Omental fat pad (tissue), 3 donors: ENCODE measurements at regions not wholly inside any gene's neighbourhood (a gene's known extent, or its start where the extent isn't known, plus 50 kb on each side); places are given as distances from the start of the nearest gene placed in this dataset.
"Not testable (repeated sequence)": the region's sequence is repeated elsewhere in the genome, so short reads cannot be mapped to it uniquely, and the experiment has no call there.

Experiments used
- ATAC-seq: fragments of 150-250 bp; one replicate; pipeline ENCODE4 v1.9.1; 2016; ENCODE audit warnings: mild to moderate bottlenecking, moderate library complexity; ENCODE audit not compliant: low FRiP score
- DNase-seq: peaks from one replicate; pipeline ENCODE4 v3.0.0-alpha.2; 2019; ENCODE audit warnings: low spot score
- CTCF ChIP-seq, 3 donors: fragments of 450-650 bp; IDR thresholded peaks; one replicate each; pipeline ENCODE4 v1.5.1; 2016 to 2017; ENCODE audit warnings: antibody characterized with exemption in 3 of 3, mild to moderate bottlenecking in 3 of 3, moderate library complexity in 2 of 3

DNA sequence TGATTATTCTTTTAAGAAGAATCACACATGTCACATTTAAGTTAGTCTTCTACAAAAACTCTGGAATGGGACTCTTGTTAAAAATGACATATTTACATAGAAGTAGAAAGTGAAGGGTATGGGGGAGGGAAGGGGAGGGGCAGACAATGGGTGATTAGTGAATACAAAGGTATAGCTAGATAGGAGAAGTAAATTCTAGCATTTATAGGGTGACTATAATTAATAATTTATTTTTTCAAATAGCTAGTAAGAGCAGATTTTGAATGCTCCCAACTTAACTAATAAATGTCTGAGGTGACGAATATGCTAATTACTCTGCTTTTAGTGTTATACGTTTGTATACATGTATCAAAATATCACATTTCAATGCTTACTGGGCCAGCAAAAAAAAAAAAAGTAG lies 59.4 kb downstream of the BLTP3B start:
- no peak for TF ChIP-seq CTCF (IDR thresholded peaks at IDR 0.05)
- ATAC-seq: no peak
- no peak for DNase-seq

DNA sequence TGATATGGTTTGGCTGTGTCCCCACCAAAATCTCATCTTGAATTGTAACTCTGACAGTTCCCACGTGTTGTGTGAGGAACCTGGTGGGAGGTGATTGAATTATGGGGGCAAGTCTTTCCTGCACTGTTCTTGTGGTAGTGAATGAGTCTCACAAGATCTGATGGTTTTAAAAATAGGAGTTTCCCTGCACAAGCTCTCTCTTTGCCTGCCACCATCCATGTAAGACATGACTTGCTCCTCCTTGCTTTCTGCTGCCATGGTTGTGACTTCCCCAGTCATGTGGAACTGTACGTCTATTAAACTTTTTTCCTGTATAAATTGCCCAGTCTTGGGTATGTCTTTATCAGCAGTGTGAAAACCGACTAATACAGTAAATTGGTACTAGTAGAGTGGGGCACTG lies 63.9 kb downstream of the BLTP3B start:
- not testable (repeated sequence) for ATAC-seq, DNase-seq

- no peak for TF ChIP-seq CTCF (IDR thresholded peaks at IDR 0.05)
- DNase-seq: no peak
- ATAC-seq: no peak
Observed at GRCh38 chr12:100077367-100077766, 65.3 kb downstream of the BLTP3B start.

- ATAC-seq (no peak), DNase-seq (no peak)
- TF ChIP-seq CTCF (IDR thresholded peaks at IDR 0.05): no peak
Observed at GRCh38 chr12:100075598-100075997, 67.1 kb downstream of the BLTP3B start.

DNA sequence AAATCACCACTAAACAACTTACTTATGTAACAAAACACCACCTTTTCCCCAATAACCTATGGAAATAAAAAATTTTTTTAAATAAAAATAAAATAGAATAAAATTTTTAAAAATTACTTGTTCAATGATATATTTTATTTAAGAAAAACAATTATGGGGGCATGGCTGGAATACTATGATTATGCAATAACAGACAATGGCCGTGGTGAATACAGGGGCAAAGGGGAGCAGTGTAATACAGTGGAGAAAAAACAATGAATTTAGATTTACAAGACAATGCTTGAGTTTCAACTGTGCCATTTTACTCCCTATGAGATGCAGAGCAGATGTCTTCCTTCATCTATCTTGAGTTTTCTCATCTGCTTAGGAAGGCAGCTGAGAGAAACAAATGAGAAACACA lies 72.9 kb downstream of the BLTP3B start:
- TF ChIP-seq CTCF (IDR thresholded peaks at IDR 0.05): no peak
- ATAC-seq: no peak
- no peak for DNase-seq

DNA sequence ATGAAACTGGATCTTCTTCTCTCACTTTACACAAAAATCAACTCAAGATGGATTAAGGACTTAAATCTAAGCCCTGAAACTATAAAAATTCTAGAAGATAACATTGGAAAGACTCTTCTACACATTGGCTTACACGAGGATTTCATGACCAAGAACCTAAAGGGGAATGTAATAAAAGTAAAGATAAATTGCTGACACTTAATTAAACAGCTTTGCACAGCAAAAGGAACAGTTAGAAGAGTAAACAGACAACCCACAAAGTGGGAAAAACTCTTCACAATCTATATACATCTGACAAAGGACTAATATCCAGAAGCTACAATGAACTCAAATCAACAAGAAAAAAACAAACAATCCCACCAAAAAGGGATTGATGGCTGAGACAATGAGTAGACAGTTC lies 74.4 kb downstream of the BLTP3B start:
- DNase-seq (no peak), ATAC-seq (no peak)
- no peak for TF ChIP-seq CTCF (IDR thresholded peaks at IDR 0.05)

DNA sequence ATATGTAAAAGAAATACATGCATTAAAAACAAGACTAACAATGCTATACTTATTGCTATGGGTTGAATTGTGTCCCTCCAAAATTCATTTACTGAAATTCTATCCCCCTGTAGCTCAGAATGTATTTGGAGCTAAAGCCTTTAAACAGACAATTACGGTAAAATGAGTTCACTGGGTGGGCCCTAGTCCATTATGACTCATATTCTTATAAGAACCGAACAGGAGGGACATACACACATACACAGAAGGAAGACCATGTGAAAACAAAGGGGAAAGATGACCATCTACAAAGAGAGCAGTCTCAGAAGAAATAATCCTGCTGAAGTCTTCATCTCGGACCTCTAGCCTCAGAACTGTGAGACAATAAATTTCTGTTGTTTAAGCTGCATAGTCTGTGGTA lies 77.1 kb upstream of the ANKS1B start:
- ATAC-seq (no peak), DNase-seq (no peak)
- no peak for TF ChIP-seq CTCF (IDR thresholded peaks at IDR 0.05)

GRCh38 chr12:100058482-100059029 lies 73.8 kb upstream of the ANKS1B start:
- DNase-seq (no peak), ATAC-seq (peak; percentile 51)
- TF ChIP-seq CTCF (IDR thresholded peaks at IDR 0.05): no peak

DNA sequence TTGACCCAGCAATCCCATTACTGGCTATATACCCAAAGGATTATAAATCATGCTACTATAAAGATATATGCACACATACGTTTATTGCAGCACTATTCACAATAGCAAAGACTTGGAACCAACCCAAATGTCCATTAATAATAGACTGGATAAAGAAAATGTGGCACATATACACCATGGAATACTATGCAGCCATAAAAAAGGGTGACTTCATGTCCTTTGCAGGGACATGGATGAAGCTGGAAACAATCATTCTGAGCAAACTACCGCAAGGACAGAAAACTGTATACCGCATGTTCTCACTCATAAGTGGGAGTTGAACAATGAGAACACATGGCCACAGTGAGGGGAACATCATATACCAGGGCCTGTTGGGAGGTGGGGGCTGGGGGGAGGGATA lies 61.5 kb upstream of the ANKS1B start:
- ATAC-seq, DNase-seq: not testable (repeated sequence)
